Erythroblast (primary cell): ENCODE measurements at regions not wholly inside any gene's neighbourhood (a gene's known extent, or its start where the extent isn't known, plus 50 kb on each side); places are given as distances from the start of the nearest gene placed in this dataset.

Experiments used
- GATA1 ChIP-seq: IDR thresholded peaks from 2 replicates; pipeline ENCODE4 v1.6.1; 2011; ENCODE audit warnings: low read depth, mild to moderate bottlenecking, control low read depth, low read length, moderate library complexity
- POLR2A ChIP-seq: IDR thresholded peaks from 2 replicates; pipeline ENCODE4 v1.6.1; 2011; ENCODE audit warnings: mild to moderate bottlenecking, low read length

DNA sequence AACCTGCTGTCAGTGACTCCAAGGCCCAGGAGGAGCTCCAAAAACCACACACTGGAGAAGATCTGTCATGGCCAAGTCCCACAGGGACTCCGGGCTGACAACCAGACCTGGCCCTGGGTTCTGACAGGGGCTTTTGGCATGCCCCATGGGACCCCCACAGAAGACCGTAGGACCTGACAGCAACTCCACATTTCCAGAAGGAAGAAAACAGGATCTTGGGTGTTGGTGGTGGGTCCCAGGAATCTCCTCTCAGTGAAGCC lies 275.9 kb upstream of the HS6ST1 start:
- TF ChIP-seq POLR2A (no peak), GATA1 (no peak)
